Esophagus muscularis mucosa (tissue), 4 donors: ENCODE measurements at regions not wholly inside any gene's neighbourhood (a gene's known extent, or its start where the extent isn't known, plus 50 kb on each side); places are given as distances from the start of the nearest gene placed in this dataset.

Source experiments
- CTCF ChIP-seq, 3 experiments: fragments of 200-600 bp in 2 of 3; fragments of 450-650 bp in 1 of 3; sonication (generic) in 2 of 3; IDR thresholded peaks; one replicate each; pipeline ENCODE4 v1.5.1; 2017 to 2019; ENCODE audit warnings: antibody characterized with exemption in 3 of 3, mild to moderate bottlenecking in 2 of 3, moderate library complexity in 1 of 3
- EP300 ChIP-seq: sonication (generic); formaldehyde crosslinking; IDR thresholded peaks from one replicate; pipeline ENCODE4 v1.6.1; 2017; ENCODE audit warnings: antibody characterized with exemption
- POLR2A ChIP-seq: fragments of 450-650 bp; IDR thresholded peaks from one replicate; pipeline ENCODE4 v1.6.1; 2017; ENCODE audit warnings: antibody characterized with exemption, moderate library complexity, mild to moderate bottlenecking, low read depth

GRCh38 chr14:38366374-38366773 lies 110.5 kb upstream of the CLEC14A start:
- TF ChIP-seq POLR2A, result no peak
- no peak for TF ChIP-seq CTCF (IDR thresholded peaks at IDR 0.05)
- no peak for TF ChIP-seq EP300
